ENCODE measurements at regions not wholly inside any gene's neighbourhood (a gene's known extent, or its start where the extent isn't known, plus 50 kb on each side); places are given as distances from the start of the nearest gene placed in this dataset.

GRCh38 chr4:43864616-43865146 is 583.9 kb downstream of the KCTD8 start:
- intact Hi-C loops (cut with DNase I; ENCODE audit: low total_unique reads), result no loop called here
- 79 to 81% methylated on average over 5 of the region's 5 CpGs for WGBS, 2 donors

GRCh38 chr4:43867908-43868307 is 580.7 kb downstream of the KCTD8 start:
- 80 to 81% methylated on average over 2 of the region's 2 CpGs for WGBS, 2 donors
- intact Hi-C loops (cut with DNase I; ENCODE audit: low total_unique reads), result no loop called here
- TF ChIP-seq CTCF (IDR thresholded peaks at IDR 0.05), result no peak
- TF ChIP-seq POLR2A (IDR thresholded peaks at IDR 0.05), result no peak
- DNase-seq (ENCODE audit: low spot score in 2 of 2), result no peak
- H3K4me3 ChIP-seq (ENCODE audit: low read depth, poor library complexity, severe bottlenecking), result no peak overlapping the region

More at GRCh38 chr4:43864616-43865146, 583.9 kb downstream of the KCTD8 start:
- no peak overlapping the region for H3K4me3 ChIP-seq (ENCODE audit: low read depth, poor library complexity, severe bottlenecking)
- TF ChIP-seq POLR2A (IDR thresholded peaks at IDR 0.05) (no peak), CTCF (IDR thresholded peaks at IDR 0.05) (no peak)
- DNase-seq (ENCODE audit: low spot score in 2 of 2), result no peak

GRCh38 chr4:43875655-43876054 is 573.0 kb downstream of the KCTD8 start:
- WGBS, 2 donors, result 71 to 76% methylated on average over 4 of the region's 4 CpGs
- no peak for DNase-seq (ENCODE audit: low spot score in 2 of 2)
- H3K4me3 ChIP-seq (ENCODE audit: low read depth, poor library complexity, severe bottlenecking), result no peak overlapping the region
- intact Hi-C loops (cut with DNase I; ENCODE audit: low total_unique reads), result no loop called here
- TF ChIP-seq POLR2A (IDR thresholded peaks at IDR 0.05) (no peak), CTCF (IDR thresholded peaks at IDR 0.05) (no peak)

GRCh38 chr4:43882470-43882869 is 566.1 kb downstream of the KCTD8 start:
- intact Hi-C loops (cut with DNase I; ENCODE audit: low total_unique reads), result no loop called here
- TF ChIP-seq POLR2A (IDR thresholded peaks at IDR 0.05), result no peak
- TF ChIP-seq CTCF (IDR thresholded peaks at IDR 0.05), result no peak
- H3K4me3 ChIP-seq (ENCODE audit: low read depth, poor library complexity, severe bottlenecking), result no peak overlapping the region
- no peak for DNase-seq (ENCODE audit: low spot score in 2 of 2)
- WGBS, 2 donors, result 61 to 83% methylated on average over 1 of the region's 1 CpG

- DNase-seq (ENCODE audit: low spot score in 2 of 2), result no peak
- 55 to 63% methylated on average over 3 of the region's 3 CpGs for WGBS, 2 donors
- H3K4me3 ChIP-seq (ENCODE audit: low read depth, poor library complexity, severe bottlenecking), result no peak overlapping the region
- intact Hi-C loops (cut with DNase I; ENCODE audit: low total_unique reads), result no loop called here
- TF ChIP-seq POLR2A (IDR thresholded peaks at IDR 0.05) (no peak), CTCF (IDR thresholded peaks at IDR 0.05) (no peak)
Observed at GRCh38 chr4:43886196-43886595, 562.4 kb downstream of the KCTD8 start.

GRCh38 chr4:43898836-43899235 is 549.8 kb downstream of the KCTD8 start:
- TF ChIP-seq CTCF (IDR thresholded peaks at IDR 0.05) (no peak), POLR2A (IDR thresholded peaks at IDR 0.05) (no peak)
- intact Hi-C loops (cut with DNase I; ENCODE audit: low total_unique reads), result no loop called here
- 90 to 95% methylated on average over 15 of the region's 15 CpGs for WGBS, 2 donors
- H3K4me3 ChIP-seq (ENCODE audit: low read depth, poor library complexity, severe bottlenecking), result no peak overlapping the region
- no peak for DNase-seq (ENCODE audit: low spot score in 2 of 2)
